Tibial artery (tissue), 4 donors: ENCODE measurements at regions not wholly inside any gene's neighbourhood (a gene's known extent, or its start where the extent isn't known, plus 50 kb on each side); places are given as distances from the start of the nearest gene placed in this dataset.

Source experiments
- DNase-seq, 2 donors: peaks; one replicate each; pipeline ENCODE4 v3.0.0-alpha.2; 2019
- H3K27ac ChIP-seq, 2 donors: fragments of 200-600 bp; sonication (generic) in 1 of 2; 1 replicate in 1 of 2; 2 replicates in 1 of 2; pipeline ENCODE4 v1.5.1; 2018 to 2019; ENCODE audit warnings: mild to moderate bottlenecking in 1 of 2
- H3K27me3 ChIP-seq, 2 donors: fragments of 200-600 bp; sonication (generic) in 1 of 2; one replicate each; pipeline versions ENCODE4 v1.5.1 to v1.6.0; 2016 to 2019
- H3K36me3 ChIP-seq, 3 donors: fragments of 200-600 bp; sonication (generic) in 2 of 3; one replicate each; pipeline ENCODE4 v1.5.1; 2016 to 2019; ENCODE audit warnings: mild to moderate bottlenecking in 2 of 3
- H3K4me1 ChIP-seq, 4 donors: fragments of 200-600 bp; sonication (generic) in 2 of 4; 1 replicate in 3 of 4; 2 replicates in 1 of 4; pipeline ENCODE4 v1.5.1; 2016 to 2019
- H3K4me3 ChIP-seq, 2 donors: fragments of 200-600 bp; sonication (generic) in 1 of 2; 1 replicate in 1 of 2; 2 replicates in 1 of 2; pipeline ENCODE4 v1.5.1; 2018 to 2019; ENCODE audit warnings: mild to moderate bottlenecking in 2 of 2
- H3K9me3 ChIP-seq, 3 donors: fragments of 200-600 bp; sonication (generic) in 1 of 3; one replicate each; pipeline ENCODE4 v1.5.1; 2016 to 2019
- CTCF ChIP-seq, 2 experiments: fragments of 200-600 bp in 1 of 2; fragments of 450-650 bp in 1 of 2; IDR thresholded peaks; one replicate each; pipeline ENCODE4 v1.5.1; 2017 to 2019; ENCODE audit warnings: antibody characterized with exemption in 2 of 2, mild to moderate bottlenecking in 1 of 2, moderate library complexity in 1 of 2
- intact Hi-C: fragments of 100-400 bp; cut with DNase I; formaldehyde crosslinking; loops from one replicate; pipeline ENCODE4 v1.15.0; 2023; ENCODE audit warnings: low total_unique reads

- no peaks in the 10 kb centered on the region for H3K9me3 ChIP-seq
- no peak overlapping the region for H3K27ac ChIP-seq
- no peak for DNase-seq
- intact Hi-C loops: no loop called here
- H3K4me3 ChIP-seq: no peak overlapping the region
- H3K36me3 ChIP-seq: no peaks in the 10 kb centered on the region
- no peak for TF ChIP-seq CTCF (IDR thresholded peaks at IDR 0.05)
- no peaks in the 10 kb centered on the region for H3K27me3 ChIP-seq
- H3K4me1 ChIP-seq: no peaks in the 10 kb centered on the region
Measured at GRCh38 chr1:88022516-88022915, 661.6 kb upstream of the PKN2 start.

- Histone ChIP-seq H3K4me1 (no peaks in the 10 kb centered on the region), H3K4me3 (no peak overlapping the region), H3K36me3 (no peaks in the 10 kb centered on the region), H3K9me3 (no peaks in the 10 kb centered on the region), H3K27ac (no peak overlapping the region), H3K27me3 (no peaks in the 10 kb centered on the region)
- intact Hi-C loops: no loop called here
- DNase-seq: no peak
- TF ChIP-seq CTCF (IDR thresholded peaks at IDR 0.05): no peak
Measured at GRCh38 chr1:88029142-88029541, 654.9 kb upstream of the PKN2 start.

- intact Hi-C loops: no loop called here
- Histone ChIP-seq H3K27me3 (no peaks in the 10 kb centered on the region), H3K9me3 (no peaks in the 10 kb centered on the region), H3K27ac (no peak overlapping the region), H3K4me3 (no peak overlapping the region), H3K36me3 (no peaks in the 10 kb centered on the region), H3K4me1 (no peaks in the 10 kb centered on the region)
- no peak for DNase-seq
- no peak for TF ChIP-seq CTCF (IDR thresholded peaks at IDR 0.05)
Measured at GRCh38 chr1:88029899-88030298, 654.2 kb upstream of the PKN2 start.

- no peaks in the 10 kb centered on the region for H3K36me3 ChIP-seq
- no peak for DNase-seq
- H3K4me1 ChIP-seq: no peaks in the 10 kb centered on the region
- H3K27ac ChIP-seq: no peak overlapping the region
- no peaks in the 10 kb centered on the region for H3K27me3 ChIP-seq
- TF ChIP-seq CTCF (IDR thresholded peaks at IDR 0.05): no peak
- peaks cover 0 to 12% (median 10%) of the 10 kb centered on the region in 3 donors for H3K9me3 ChIP-seq
- intact Hi-C loops: no loop called here
- H3K4me3 ChIP-seq: no peak overlapping the region
Measured at GRCh38 chr1:88035578-88035977, 648.5 kb upstream of the PKN2 start.

- Histone ChIP-seq H3K4me1 (no peaks in the 10 kb centered on the region), H3K27me3 (no peaks in the 10 kb centered on the region), H3K9me3 (peaks cover 0 to 12% (median 10%) of the 10 kb centered on the region in 3 donors), H3K27ac (no peak overlapping the region), H3K36me3 (no peaks in the 10 kb centered on the region), H3K4me3 (no peak overlapping the region)
- no peak for TF ChIP-seq CTCF (IDR thresholded peaks at IDR 0.05)
- DNase-seq: peak in 1 of 2 donors; percentile 46
- intact Hi-C loops: no loop called here
Measured at GRCh38 chr1:88036345-88037014, 647.6 kb upstream of the PKN2 start.

- no peak for DNase-seq
- Histone ChIP-seq H3K4me3 (no peak overlapping the region), H3K27me3 (no peaks in the 10 kb centered on the region), H3K9me3 (peaks cover 0 to 12% (median 10%) of the 10 kb centered on the region in 3 donors), H3K4me1 (no peaks in the 10 kb centered on the region), H3K27ac (no peak overlapping the region), H3K36me3 (no peaks in the 10 kb centered on the region)
- intact Hi-C loops: no loop called here
- TF ChIP-seq CTCF (IDR thresholded peaks at IDR 0.05): no peak
Measured at GRCh38 chr1:88039240-88039639, 644.8 kb upstream of the PKN2 start.
